Stomach (tissue), 8 donors: ENCODE measurements at regions not wholly inside any gene's neighbourhood (a gene's known extent, or its start where the extent isn't known, plus 50 kb on each side); places are given as distances from the start of the nearest gene placed in this dataset.
A peak's percentile ranks its signal among the peaks of the same experiment; 100 is the strongest.

Source experiments
- DNase-seq, 2 donors: peaks; one replicate each; pipeline versions ENCODE4 v3.0.0 to v3.0.0-alpha.2; 2013 to 2019
- H3K27ac ChIP-seq, 5 donors: fragments of 200-600 bp in 4 of 5; sonication (generic) in 4 of 5; one replicate each; pipeline ENCODE4 v1.5.1; 2013 to 2019; ENCODE audit warnings: mild to moderate bottlenecking in 1 of 5, moderate library complexity in 1 of 5
- H3K27me3 ChIP-seq, 3 donors: fragments of 200-600 bp; sonication (generic); one replicate each; pipeline ENCODE4 v1.5.1; 2017 to 2019; ENCODE audit warnings: mixed run types in 1 of 3
- H3K36me3 ChIP-seq, 4 donors: fragments of 200-600 bp; sonication (generic); 1 replicate in 3 of 4; 2 replicates in 1 of 4; pipeline ENCODE4 v1.5.1; 2016 to 2019
- H3K4me1 ChIP-seq, 4 donors: fragments of 200-600 bp; sonication (generic); one replicate each; pipeline ENCODE4 v1.5.1; 2016 to 2019
- H3K4me3 ChIP-seq, 4 donors: fragments of 200-600 bp; sonication (generic) in 3 of 4; one replicate each; pipeline ENCODE4 v1.5.1; 2016 to 2019; ENCODE audit warnings: mild to moderate bottlenecking in 1 of 4
- H3K9me3 ChIP-seq, 4 donors: fragments of 200-600 bp; sonication (generic); one replicate each; pipeline ENCODE4 v1.5.1; 2016 to 2019
- EP300 ChIP-seq: sonication (generic); formaldehyde crosslinking; IDR thresholded peaks from one replicate; pipeline ENCODE4 v1.6.1; 2017; ENCODE audit warnings: antibody characterized with exemption
- POLR2A ChIP-seq, 4 donors: fragments of 450-650 bp; IDR thresholded peaks; one replicate each; pipeline ENCODE4 v1.6.1; 2016; ENCODE audit warnings: antibody characterized with exemption in 4 of 4, control low read depth in 2 of 4, mild to moderate bottlenecking in 1 of 4, moderate library complexity in 1 of 4
- POLR2AphosphoS5 ChIP-seq, 3 donors: sonication (generic); formaldehyde crosslinking; IDR thresholded peaks; one replicate each; pipeline ENCODE4 v1.6.1; 2016; ENCODE audit warnings: antibody characterized with exemption in 3 of 3
- WGBS, 5 donors: extraction: QIAGEN DNeasy Blood & Tissue Kit in 3 of 5; methylation state at CpG; one replicate each; pipeline versions ENCODE4 v1.1.5 to v1.1.7; 2013 to 2018; 5-methylcytosine and 5-hydroxymethylcytosine counted together
- intact Hi-C: fragments of 100-400 bp; cut with DNase I; formaldehyde crosslinking; loops from one replicate; pipeline ENCODE4 v1.15.1; 2023; ENCODE audit warnings: low total_unique reads
- TF ChIP-seq, protein P1 (sequence below), 7 experiments: fragments of 450-650 bp in 4 of 7; fragments of 200-600 bp in 3 of 7; sonication (generic) in 3 of 7; IDR thresholded peaks; one replicate each; pipeline ENCODE4 v1.5.1; 2016 to 2019; ENCODE audit warnings: antibody characterized with exemption in 7 of 7, control low read depth in 2 of 7, mild to moderate bottlenecking in 1 of 7
- donor health status: healthy with polysubstance abuse.
- donor health status: Bipolar disorder and iron deficiency.
- donor health status: healthy.

DNA sequence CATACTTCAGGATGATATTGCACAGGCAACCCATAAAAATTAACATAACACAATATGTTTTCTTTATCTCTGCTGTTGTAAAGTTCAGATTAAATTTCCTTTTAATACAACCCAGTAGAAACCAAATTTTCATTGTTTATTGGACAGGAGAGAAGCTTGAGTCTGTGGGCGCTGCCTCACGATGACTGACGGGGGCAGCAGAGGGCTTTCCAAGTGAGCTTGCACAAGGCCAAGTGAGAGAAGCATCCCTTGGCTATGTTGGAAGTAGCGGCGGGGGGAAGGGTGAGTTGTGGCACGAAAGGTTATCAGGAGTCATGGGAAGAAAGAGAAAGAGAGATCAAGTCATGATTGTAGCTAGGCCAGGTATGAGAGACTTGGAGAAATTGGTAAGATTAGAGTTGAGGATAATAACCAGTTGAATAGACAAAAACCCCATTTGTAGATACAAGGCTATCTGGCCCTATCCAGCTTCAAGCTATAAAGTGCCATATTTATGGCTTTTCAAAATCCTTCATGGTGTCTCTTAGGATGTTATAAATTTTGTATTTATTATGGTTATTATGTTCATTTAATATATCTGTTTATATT is 413.7 kb upstream of the FAM98A start:
- Histone ChIP-seq H3K4me1 (no peaks in the 10 kb centered on the region), H3K9me3 (peaks cover 0 to 7% (median 0%) of the 10 kb centered on the region in 4 donors), H3K27ac (no peak overlapping the region), H3K4me3 (no peak overlapping the region), H3K36me3 (no peaks in the 10 kb centered on the region), H3K27me3 (no peaks in the 10 kb centered on the region)
- no peak for TF ChIP-seq POLR2A (IDR thresholded peaks at IDR 0.05)
- TF ChIP-seq, protein P1, sequence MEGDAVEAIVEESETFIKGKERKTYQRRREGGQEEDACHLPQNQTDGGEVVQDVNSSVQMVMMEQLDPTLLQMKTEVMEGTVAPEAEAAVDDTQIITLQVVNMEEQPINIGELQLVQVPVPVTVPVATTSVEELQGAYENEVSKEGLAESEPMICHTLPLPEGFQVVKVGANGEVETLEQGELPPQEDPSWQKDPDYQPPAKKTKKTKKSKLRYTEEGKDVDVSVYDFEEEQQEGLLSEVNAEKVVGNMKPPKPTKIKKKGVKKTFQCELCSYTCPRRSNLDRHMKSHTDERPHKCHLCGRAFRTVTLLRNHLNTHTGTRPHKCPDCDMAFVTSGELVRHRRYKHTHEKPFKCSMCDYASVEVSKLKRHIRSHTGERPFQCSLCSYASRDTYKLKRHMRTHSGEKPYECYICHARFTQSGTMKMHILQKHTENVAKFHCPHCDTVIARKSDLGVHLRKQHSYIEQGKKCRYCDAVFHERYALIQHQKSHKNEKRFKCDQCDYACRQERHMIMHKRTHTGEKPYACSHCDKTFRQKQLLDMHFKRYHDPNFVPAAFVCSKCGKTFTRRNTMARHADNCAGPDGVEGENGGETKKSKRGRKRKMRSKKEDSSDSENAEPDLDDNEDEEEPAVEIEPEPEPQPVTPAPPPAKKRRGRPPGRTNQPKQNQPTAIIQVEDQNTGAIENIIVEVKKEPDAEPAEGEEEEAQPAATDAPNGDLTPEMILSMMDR (IDR thresholded peaks at IDR 0.05), result peak in 5 of 7 experiments; percentile 39 to 55 (median 49)
- no peak for TF ChIP-seq POLR2AphosphoS5 (IDR thresholded peaks at IDR 0.05)
- TF ChIP-seq EP300, result no peak
- 6 to 10% (median 9%) methylated on average over 6 of the region's 6 CpGs for whole genome bisulfite sequencing, 5 donors
- intact Hi-C loops, result no loop called here
- peak; percentile 60 to 85 for DNase-seq

DNA sequence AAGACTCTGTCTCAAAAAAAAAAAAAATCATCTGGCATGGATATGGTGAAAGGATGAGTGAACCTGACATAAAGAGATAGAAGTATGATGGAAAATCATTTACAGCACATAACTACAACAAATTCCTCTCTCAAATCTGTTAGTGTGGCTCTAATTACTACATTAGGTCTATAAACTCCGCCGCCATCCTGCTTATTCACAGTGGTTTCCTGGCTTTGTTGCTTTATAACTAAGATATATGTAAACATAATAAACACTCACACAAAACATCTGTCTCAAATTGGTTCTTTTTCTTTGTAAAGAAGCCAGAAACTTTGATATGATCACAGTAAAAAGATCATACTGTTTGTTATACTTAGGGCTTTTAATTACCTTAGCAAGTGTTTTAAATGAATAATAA is 412.6 kb upstream of the FAM98A start:
- TF ChIP-seq POLR2A (IDR thresholded peaks at IDR 0.05), result no peak
- no peak for TF ChIP-seq EP300
- H3K27ac ChIP-seq, result no peak overlapping the region

DNA sequence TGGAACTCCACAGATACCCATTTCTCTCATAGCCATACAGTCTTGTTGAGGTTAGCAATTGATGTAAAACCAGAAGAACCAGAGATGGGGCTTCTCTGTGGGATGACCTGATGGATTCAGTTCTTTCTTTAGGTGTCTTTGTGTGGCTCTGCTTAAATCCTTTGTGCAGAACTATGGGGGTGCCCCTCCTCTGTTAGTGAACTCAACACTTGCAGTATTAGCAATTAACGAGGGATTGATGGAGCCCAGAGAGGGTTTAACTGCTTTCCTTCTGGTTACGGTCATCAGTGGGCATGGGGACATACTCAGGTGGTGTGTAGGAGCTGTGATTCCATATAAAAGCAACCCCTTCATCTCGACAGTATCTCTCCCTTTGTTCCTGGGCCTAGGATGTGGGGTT is 406.8 kb upstream of the FAM98A start:
- intact Hi-C loops, result no loop called here
- no peak for DNase-seq
- no peaks in the 10 kb centered on the region for H3K4me1 ChIP-seq

More for the DNA sequence above, 412.6 kb upstream of the FAM98A start:
- H3K36me3 ChIP-seq, result no peaks in the 10 kb centered on the region
- H3K4me1 ChIP-seq, result no peaks in the 10 kb centered on the region
- WGBS, 5 donors, result 69 to 88% (median 83%) methylated on average over 2 of the region's 2 CpGs
- H3K4me3 ChIP-seq, result no peak overlapping the region
- H3K9me3 ChIP-seq, result peaks cover 0 to 7% (median 0%) of the 10 kb centered on the region in 4 donors
- no peak for DNase-seq
- no peaks in the 10 kb centered on the region for H3K27me3 ChIP-seq
- intact Hi-C loops, result no loop called here

DNA sequence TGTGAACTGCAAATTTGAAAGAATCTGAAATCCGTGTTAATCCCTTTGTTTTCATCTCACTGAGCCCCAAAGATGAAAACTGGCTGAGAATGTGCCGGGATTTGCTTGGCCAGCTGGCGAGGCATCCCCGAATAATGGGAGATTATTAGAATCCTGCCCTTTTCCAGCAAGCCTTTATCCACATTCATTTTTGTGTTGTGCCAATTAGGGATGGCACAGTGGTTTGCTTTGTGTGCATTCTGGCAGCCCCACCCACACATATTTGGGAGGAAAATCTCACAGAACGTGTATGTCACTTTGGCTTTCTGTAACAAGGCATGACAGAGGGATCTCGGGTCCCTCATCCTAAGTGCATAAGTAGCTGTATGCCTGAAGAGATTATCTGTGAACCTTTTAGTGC is 405.8 kb upstream of the FAM98A start:
- WGBS, 5 donors, result 57 to 73% (median 68%) methylated on average over 6 of the region's 6 CpGs
- H3K9me3 ChIP-seq, result no peaks in the 10 kb centered on the region
- no peak for DNase-seq
- no peaks in the 10 kb centered on the region for H3K4me1 ChIP-seq
- no peak overlapping the region for H3K4me3 ChIP-seq
- H3K27me3 ChIP-seq, result no peaks in the 10 kb centered on the region
- H3K27ac ChIP-seq, result no peak overlapping the region
- intact Hi-C loops, result no loop called here
- no peak for TF ChIP-seq POLR2A (IDR thresholded peaks at IDR 0.05)
- TF ChIP-seq, protein P1 (IDR thresholded peaks at IDR 0.05), result no peak
- no peaks in the 10 kb centered on the region for H3K36me3 ChIP-seq

More for the DNA sequence above, 406.8 kb upstream of the FAM98A start:
- H3K9me3 ChIP-seq, result no peaks in the 10 kb centered on the region
- H3K36me3 ChIP-seq, result no peaks in the 10 kb centered on the region
- no peak overlapping the region for H3K27ac ChIP-seq
- no peak for TF ChIP-seq EP300
- TF ChIP-seq POLR2A (IDR thresholded peaks at IDR 0.05), result no peak
- TF ChIP-seq, protein P1 (IDR thresholded peaks at IDR 0.05), result no peak
- no peak for TF ChIP-seq POLR2AphosphoS5 (IDR thresholded peaks at IDR 0.05)
- no peaks in the 10 kb centered on the region for H3K27me3 ChIP-seq
- 65 to 82% (median 80%) methylated on average over 3 of the region's 3 CpGs for WGBS, 5 donors
- no peak overlapping the region for H3K4me3 ChIP-seq

DNA sequence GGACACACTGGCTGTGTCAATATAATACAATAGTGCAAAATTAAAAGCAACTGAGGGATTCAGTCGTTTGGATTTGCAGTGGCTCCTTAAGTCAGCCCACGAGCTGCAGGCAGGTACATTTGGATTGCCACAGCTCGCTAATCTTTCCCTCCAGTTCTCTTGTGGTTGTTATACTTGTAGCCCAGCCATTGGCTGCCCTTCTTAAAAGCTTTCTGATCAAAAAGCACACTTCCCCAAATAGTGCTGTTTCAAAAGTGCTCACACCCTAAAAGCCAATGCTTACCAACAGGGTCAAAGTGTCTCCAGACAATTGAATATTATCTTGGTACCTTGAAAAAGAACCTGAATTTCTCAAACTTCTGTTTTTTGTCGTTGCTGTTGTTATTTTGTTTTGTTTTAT is 404.7 kb upstream of the FAM98A start:
- WGBS, 5 donors, result 23 to 51% (median 41%) methylated on average over 4 of the region's 4 CpGs
- Histone ChIP-seq H3K4me3 (no peak overlapping the region), H3K36me3 (no peaks in the 10 kb centered on the region), H3K27ac (no peak overlapping the region), H3K9me3 (no peaks in the 10 kb centered on the region), H3K4me1 (no peaks in the 10 kb centered on the region), H3K27me3 (no peaks in the 10 kb centered on the region)
- intact Hi-C loops, result no loop called here
- DNase-seq, result no peak
- TF ChIP-seq POLR2A (IDR thresholded peaks at IDR 0.05) (no peak), EP300 (no peak), POLR2AphosphoS5 (IDR thresholded peaks at IDR 0.05) (no peak)
- TF ChIP-seq, protein P1 (IDR thresholded peaks at IDR 0.05), result no peak
